Esophagus squamous epithelium (tissue), 5 donors: ENCODE measurements at regions not wholly inside any gene's neighbourhood (a gene's known extent, or its start where the extent isn't known, plus 50 kb on each side); places are given as distances from the start of the nearest gene placed in this dataset.

Experiments
- DNase-seq: peaks from one replicate; lab custom pipeline; 2025; lab: John Stamatoyannopoulos, UW
- H3K27ac ChIP-seq, 4 donors: fragments of 200-600 bp; sonication (generic); one replicate each; pipeline ENCODE4 v1.5.1; 2016 to 2019; ENCODE audit warnings: mild to moderate bottlenecking in 1 of 4
- H3K27me3 ChIP-seq, 4 donors: fragments of 200-600 bp; sonication (generic); 1 replicate in 3 of 4; 2 replicates in 1 of 4; pipeline versions ENCODE4 v1.5.1 to v1.6.0; 2017 to 2021; ENCODE audit warnings: antibody characterized with exemption in 1 of 4
- H3K36me3 ChIP-seq, 3 donors: fragments of 200-600 bp; sonication (generic); one replicate each; pipeline ENCODE4 v1.5.1; 2016 to 2019
- H3K4me1 ChIP-seq, 3 donors: fragments of 200-600 bp; sonication (generic); one replicate each; pipeline ENCODE4 v1.5.1; 2017 to 2019
- H3K4me3 ChIP-seq, 4 donors: fragments of 200-600 bp; sonication (generic); 1 replicate in 3 of 4; 2 replicates in 1 of 4; pipeline ENCODE4 v1.5.1; 2016 to 2019; ENCODE audit warnings: mild to moderate bottlenecking in 2 of 4, moderate library complexity in 1 of 4
- H3K9me3 ChIP-seq, 3 donors: fragments of 200-600 bp; sonication (generic); one replicate each; pipeline ENCODE4 v1.5.1; 2016 to 2019
- CTCF ChIP-seq, 6 experiments: fragments of 450-650 bp in 4 of 6; fragments of 200-600 bp in 2 of 6; sonication (generic) in 2 of 6; IDR thresholded peaks; one replicate each; pipeline ENCODE4 v1.5.1; 2016 to 2019; ENCODE audit warnings: antibody characterized with exemption in 6 of 6, mild to moderate bottlenecking in 4 of 6, moderate library complexity in 4 of 6
- POLR2A ChIP-seq, 4 donors: fragments of 450-650 bp; IDR thresholded peaks; one replicate each; pipeline ENCODE4 v1.6.1; 2017; ENCODE audit warnings: antibody characterized with exemption in 4 of 4, mild to moderate bottlenecking in 4 of 4, moderate library complexity in 3 of 4
- WGBS, 2 donors: methylation state at CpG; one replicate each; pipeline ENCODE4 v1.1.5; 2018; 5-methylcytosine and 5-hydroxymethylcytosine counted together
- intact Hi-C: fragments of 100-400 bp; cut with DNase I; formaldehyde crosslinking; loops from one replicate; pipeline ENCODE4 v1.15.0; 2022
- donor health status: DM: yes; HTN: yes; CAD: no.

GRCh38 chr12:91677556-91677955 is 468.1 kb downstream of the BTG1 start:
- H3K27me3 ChIP-seq: no peaks in the 10 kb centered on the region
- H3K27ac ChIP-seq: no peak overlapping the region
- WGBS, 2 donors: 71 to 95% methylated on average over 1 of the region's 1 CpG
- H3K36me3 ChIP-seq: no peaks in the 10 kb centered on the region
- no peak for TF ChIP-seq CTCF (IDR thresholded peaks at IDR 0.05)
- TF ChIP-seq POLR2A (IDR thresholded peaks at IDR 0.05): no peak
- H3K4me3 ChIP-seq: no peak overlapping the region
- H3K9me3 ChIP-seq: no peaks in the 10 kb centered on the region
- intact Hi-C loops: no loop called here
- no peaks in the 10 kb centered on the region for H3K4me1 ChIP-seq
- DNase-seq: no peak

GRCh38 chr12:91675401-91675800 is 470.2 kb downstream of the BTG1 start:
- no peak overlapping the region for H3K27ac ChIP-seq
- no peaks in the 10 kb centered on the region for H3K4me1 ChIP-seq
- intact Hi-C loops: no loop called here
- no peaks in the 10 kb centered on the region for H3K36me3 ChIP-seq
- no peaks in the 10 kb centered on the region for H3K27me3 ChIP-seq
- no peak for DNase-seq
- H3K4me3 ChIP-seq: no peak overlapping the region
- WGBS, 2 donors: 68 to 84% methylated on average over 2 of the region's 2 CpGs
- H3K9me3 ChIP-seq: no peaks in the 10 kb centered on the region
- TF ChIP-seq POLR2A (IDR thresholded peaks at IDR 0.05) (no peak), CTCF (IDR thresholded peaks at IDR 0.05) (no peak)

GRCh38 chr12:91672130-91672529 is 473.5 kb downstream of the BTG1 start:
- H3K9me3 ChIP-seq: no peaks in the 10 kb centered on the region
- WGBS, 2 donors: 38 to 53% methylated on average over 1 of the region's 1 CpG

GRCh38 chr12:91667694-91668093 is 478.0 kb downstream of the BTG1 start:
- H3K27me3 ChIP-seq: no peaks in the 10 kb centered on the region
- no peaks in the 10 kb centered on the region for H3K36me3 ChIP-seq
- H3K4me1 ChIP-seq: no peaks in the 10 kb centered on the region
- DNase-seq: no peak
- intact Hi-C loops: no loop called here
- TF ChIP-seq CTCF (IDR thresholded peaks at IDR 0.05) (no peak), POLR2A (IDR thresholded peaks at IDR 0.05) (no peak)
- 63 to 66% methylated on average over 2 of the region's 2 CpGs for WGBS, 2 donors
- H3K27ac ChIP-seq: no peak overlapping the region
- no peaks in the 10 kb centered on the region for H3K9me3 ChIP-seq
- H3K4me3 ChIP-seq: no peak overlapping the region

More at GRCh38 chr12:91672130-91672529, 473.5 kb downstream of the BTG1 start:
- Histone ChIP-seq H3K4me3 (no peak overlapping the region), H3K4me1 (no peaks in the 10 kb centered on the region), H3K27ac (no peak overlapping the region), H3K36me3 (no peaks in the 10 kb centered on the region), H3K27me3 (no peaks in the 10 kb centered on the region)
- intact Hi-C loops: no loop called here
- TF ChIP-seq CTCF (IDR thresholded peaks at IDR 0.05): no peak
- TF ChIP-seq POLR2A (IDR thresholded peaks at IDR 0.05): no peak
- no peak for DNase-seq

GRCh38 chr12:91663744-91664143 is 481.1 kb upstream of the DCN start:
- intact Hi-C loops: no loop called here
- no peak for TF ChIP-seq CTCF (IDR thresholded peaks at IDR 0.05)
- TF ChIP-seq POLR2A (IDR thresholded peaks at IDR 0.05): no peak
- no peak overlapping the region for H3K27ac ChIP-seq
- H3K4me3 ChIP-seq: no peak overlapping the region
- H3K9me3 ChIP-seq: no peaks in the 10 kb centered on the region
- 55 to 60% methylated on average over 4 of the region's 4 CpGs for WGBS, 2 donors
- no peaks in the 10 kb centered on the region for H3K36me3 ChIP-seq
- H3K4me1 ChIP-seq: no peaks in the 10 kb centered on the region
- no peak for DNase-seq
- no peaks in the 10 kb centered on the region for H3K27me3 ChIP-seq
